GM10248 (cell line): ENCODE measurements at regions not wholly inside any gene's neighbourhood (a gene's known extent, or its start where the extent isn't known, plus 50 kb on each side); places are given as distances from the start of the nearest gene placed in this dataset.

ENCODE experiments used
- CTCF ChIA-PET: fragments of 300-600 bp; sonication (Branson Sonifier 250); formaldehyde crosslinking; extraction: SDS; loops from one replicate; lab custom pipeline; 2021; ENCODE audit warnings: antibody characterized with exemption; lab: Yijun Ruan, JAX
- POLR2A ChIA-PET: fragments of 350-650 bp; sonication (Branson Sonifier 250); formaldehyde crosslinking; extraction: SDS; loops from one replicate; lab custom pipeline; 2020; ENCODE audit warnings: antibody characterized with exemption; lab: Yijun Ruan, JAX
- DNase-seq: peaks from one replicate; pipeline ENCODE4 v3.0.0; 2012; ENCODE audit errors: extremely low spot score
- TF ChIP-seq, protein P1 (sequence below): IDR thresholded peaks from 2 replicates; pipeline ENCODE4 v1.5.1; 2012; ENCODE audit warnings: mild to moderate bottlenecking, low read depth; ENCODE audit errors: extremely low read depth, missing control alignments, control extremely low read depth

GRCh38 chr18:39952816-39953215, 2002.2 kb upstream of the PIK3C3 start:
- ChIA-PET CTCF (interaction anchor here (0.6 to 1.6 kb wide), 2 partner anchors 9 to 10 kb away, joined by 3 to 4 read pairs; no protein-coding TSS in a partner anchor), POLR2A (no interaction called here)
- DNase-seq: no peak
- TF ChIP-seq, protein P1, sequence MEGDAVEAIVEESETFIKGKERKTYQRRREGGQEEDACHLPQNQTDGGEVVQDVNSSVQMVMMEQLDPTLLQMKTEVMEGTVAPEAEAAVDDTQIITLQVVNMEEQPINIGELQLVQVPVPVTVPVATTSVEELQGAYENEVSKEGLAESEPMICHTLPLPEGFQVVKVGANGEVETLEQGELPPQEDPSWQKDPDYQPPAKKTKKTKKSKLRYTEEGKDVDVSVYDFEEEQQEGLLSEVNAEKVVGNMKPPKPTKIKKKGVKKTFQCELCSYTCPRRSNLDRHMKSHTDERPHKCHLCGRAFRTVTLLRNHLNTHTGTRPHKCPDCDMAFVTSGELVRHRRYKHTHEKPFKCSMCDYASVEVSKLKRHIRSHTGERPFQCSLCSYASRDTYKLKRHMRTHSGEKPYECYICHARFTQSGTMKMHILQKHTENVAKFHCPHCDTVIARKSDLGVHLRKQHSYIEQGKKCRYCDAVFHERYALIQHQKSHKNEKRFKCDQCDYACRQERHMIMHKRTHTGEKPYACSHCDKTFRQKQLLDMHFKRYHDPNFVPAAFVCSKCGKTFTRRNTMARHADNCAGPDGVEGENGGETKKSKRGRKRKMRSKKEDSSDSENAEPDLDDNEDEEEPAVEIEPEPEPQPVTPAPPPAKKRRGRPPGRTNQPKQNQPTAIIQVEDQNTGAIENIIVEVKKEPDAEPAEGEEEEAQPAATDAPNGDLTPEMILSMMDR: no peak

- CTCF ChIA-PET: no interaction called here
- DNase-seq: no peak
- POLR2A ChIA-PET: no interaction called here
- TF ChIP-seq, protein P1: no peak
These were observed 2003.8 kb upstream of the PIK3C3 start for GRCh38 chr18:39951142-39951720.

- TF ChIP-seq, protein P1: no peak
- DNase-seq: no peak
- ChIA-PET CTCF (no interaction called here), POLR2A (no interaction called here)
These were observed 2008.4 kb upstream of the PIK3C3 start for GRCh38 chr18:39946623-39947061.

- no peak for DNase-seq
- ChIA-PET CTCF (no interaction called here), POLR2A (no interaction called here)
- TF ChIP-seq, protein P1: no peak
These were observed 2010.0 kb upstream of the PIK3C3 start for GRCh38 chr18:39945076-39945475.

DNA sequence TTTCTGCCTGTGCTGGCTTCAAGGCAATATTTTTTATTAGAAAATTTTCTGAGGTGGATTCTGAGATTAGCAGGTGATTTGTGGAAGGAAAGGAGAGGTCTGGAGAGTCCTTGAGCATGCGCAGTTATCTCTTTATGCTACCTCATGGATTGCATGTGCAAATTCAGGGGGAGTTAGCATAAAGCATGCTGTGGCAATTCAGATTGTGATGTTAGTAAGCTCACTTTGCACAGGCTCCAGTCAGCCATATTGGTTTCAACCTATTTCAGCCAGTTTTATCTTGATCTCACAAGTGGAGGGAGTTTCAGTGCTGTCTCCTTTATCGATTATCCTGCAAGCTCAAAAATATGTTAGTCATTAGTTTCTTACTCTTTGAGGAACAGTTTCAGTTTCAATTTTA, 2012.3 kb upstream of the PIK3C3 start:
- CTCF ChIA-PET: interaction anchor here (1.2 kb wide), 1 partner anchor 10 kb away, joined by 3 read pairs; no protein-coding TSS in a partner anchor
- TF ChIP-seq, protein P1: no peak
- POLR2A ChIA-PET: no interaction called here
- DNase-seq: no peak

- no peak for DNase-seq
- ChIA-PET CTCF (interaction anchor here (0.6 kb wide), 1 partner anchor 16 kb away, joined by 3 read pairs; no protein-coding TSS in a partner anchor), POLR2A (no interaction called here)
- TF ChIP-seq, protein P1: no peak
These were observed 2016.1 kb upstream of the PIK3C3 start for GRCh38 chr18:39938676-39939608.
